Astrocyte of the cerebellum (primary cell): ENCODE measurements at regions not wholly inside any gene's neighbourhood (a gene's known extent, or its start where the extent isn't known, plus 50 kb on each side); places are given as distances from the start of the nearest gene placed in this dataset.

Experiments
- DNase-seq: peaks from one replicate; pipeline ENCODE4 v3.0.0-alpha.2; 2011; ENCODE audit warnings: low read depth
- H3K4me3 ChIP-seq: 2 replicates; pipeline ENCODE4 v1.5.1; 2011; ENCODE audit warnings: mild to moderate bottlenecking, low read depth, low read length, moderate library complexity
- CTCF ChIP-seq: IDR thresholded peaks from 2 replicates; pipeline ENCODE4 v1.5.1; 2012; ENCODE audit warnings: low read length, low read depth, moderate library complexity, mild to moderate bottlenecking; ENCODE audit errors: missing control alignments
- in situ Hi-C: cut with HindIII; loops from 2 replicates; pipeline ENCODE4 v1.10.0; 2017; ENCODE audit warnings: low sequenced_read_pairs

- in situ Hi-C loops: no loop called here
- DNase-seq: no peak
- TF ChIP-seq CTCF: no peak
These were observed 534.0 kb downstream of the CBLN4 start for GRCh38 chr20:55471052-55472006.

GRCh38 chr20:55469074-55469473 lies 536.2 kb downstream of the CBLN4 start:
- in situ Hi-C loops: no loop called here
- TF ChIP-seq CTCF: no peak
- H3K4me3 ChIP-seq: no peak overlapping the region
- DNase-seq: no peak

More at GRCh38 chr20:55471052-55472006, 534.0 kb downstream of the CBLN4 start:
- no peak overlapping the region for H3K4me3 ChIP-seq

GRCh38 chr20:55461519-55461918 lies 543.8 kb downstream of the CBLN4 start:
- no peak overlapping the region for H3K4me3 ChIP-seq
- no peak for DNase-seq
- in situ Hi-C loops: no loop called here
- no peak for TF ChIP-seq CTCF

- in situ Hi-C loops: no loop called here
- H3K4me3 ChIP-seq: no peak overlapping the region
- TF ChIP-seq CTCF: no peak
- no peak for DNase-seq
These were observed 548.9 kb downstream of the CBLN4 start for GRCh38 chr20:55456316-55456940.

- in situ Hi-C loops: no loop called here
- no peak for TF ChIP-seq CTCF
- no peak for DNase-seq
- H3K4me3 ChIP-seq: no peak overlapping the region
These were observed 556.2 kb downstream of the CBLN4 start for GRCh38 chr20:55449091-55449490.

GRCh38 chr20:55446301-55446700 lies 559.0 kb downstream of the CBLN4 start:
- TF ChIP-seq CTCF: no peak

More at GRCh38 chr20:55446301-55446700, 559.0 kb downstream of the CBLN4 start:
- no peak for DNase-seq
- H3K4me3 ChIP-seq: no peak overlapping the region
- in situ Hi-C loops: no loop called here
